B cell (primary cell): ENCODE measurements at regions not wholly inside any gene's neighbourhood (a gene's known extent, or its start where the extent isn't known, plus 50 kb on each side); places are given as distances from the start of the nearest gene placed in this dataset.

Experiments
- CTCF ChIP-seq: fragments of 200-600 bp; IDR thresholded peaks from one replicate; pipeline ENCODE4 v1.8.0; 2022; ENCODE audit warnings: antibody characterized with exemption, mild to moderate bottlenecking
- EZH2 ChIP-seq: IDR thresholded peaks from 2 replicates; pipeline ENCODE4 v1.6.1; 2012; ENCODE audit warnings: borderline replicate concordance, low read depth, mild to moderate bottlenecking, moderate library complexity, low read length; ENCODE audit not compliant: insufficient read depth, poor library complexity, severe bottlenecking

GRCh38 chr2:241991299-241991698 is 121.8 kb downstream of the RTP5 start:
- no peak for TF ChIP-seq EZH2
- TF ChIP-seq CTCF, result no peak
